HG02571 (cell line): ENCODE measurements at regions not wholly inside any gene's neighbourhood (a gene's known extent, or its start where the extent isn't known, plus 50 kb on each side); places are given as distances from the start of the nearest gene placed in this dataset.

Experiments used
- ATAC-seq: cut with Tn5 transposase; IDR thresholded peaks from one replicate; pipeline ENCODE4 v1.9.1; 2021; ENCODE audit warnings: mild to moderate bottlenecking, moderate library complexity; ENCODE audit not compliant: unreplicated experiment

DNA sequence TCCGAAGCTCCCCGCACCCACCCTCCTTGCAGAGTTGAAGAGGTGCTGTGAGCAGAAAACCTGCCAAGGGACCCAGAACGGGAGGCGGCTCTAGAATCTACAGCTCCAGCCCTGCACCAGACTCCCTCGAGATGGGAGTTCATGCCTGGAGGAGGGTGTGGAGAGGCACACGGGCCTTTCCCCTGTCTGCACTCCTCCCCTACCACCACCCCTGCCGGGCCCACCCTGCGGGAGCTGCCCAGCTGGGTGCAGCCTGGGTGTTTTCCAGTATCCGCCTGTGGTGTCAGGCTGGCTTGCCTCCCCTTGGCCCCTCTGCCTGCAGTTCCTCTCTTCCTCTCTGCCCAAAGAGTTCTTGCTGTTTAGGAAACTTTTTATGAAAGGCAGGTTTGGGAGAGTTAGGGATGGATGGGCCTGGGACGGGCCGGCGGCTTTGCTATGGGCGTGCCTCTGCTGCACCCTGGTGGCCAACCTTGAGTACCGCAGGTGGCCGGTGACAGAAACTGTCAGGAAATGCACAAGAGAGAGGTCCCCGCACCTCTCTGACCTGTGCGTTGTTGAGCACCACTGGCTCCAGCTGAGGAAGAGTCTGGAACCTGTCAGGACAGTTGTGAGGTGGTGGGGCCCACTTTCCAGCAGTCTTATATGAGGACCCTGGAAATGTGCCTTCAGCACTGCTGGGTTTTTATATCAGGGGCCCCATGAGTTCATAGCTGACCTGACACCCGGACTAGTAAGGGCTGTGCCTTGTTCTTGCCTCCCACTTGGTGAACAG is 354.1 kb downstream of the SEC14L1 start:
- ATAC-seq: no peak

DNA sequence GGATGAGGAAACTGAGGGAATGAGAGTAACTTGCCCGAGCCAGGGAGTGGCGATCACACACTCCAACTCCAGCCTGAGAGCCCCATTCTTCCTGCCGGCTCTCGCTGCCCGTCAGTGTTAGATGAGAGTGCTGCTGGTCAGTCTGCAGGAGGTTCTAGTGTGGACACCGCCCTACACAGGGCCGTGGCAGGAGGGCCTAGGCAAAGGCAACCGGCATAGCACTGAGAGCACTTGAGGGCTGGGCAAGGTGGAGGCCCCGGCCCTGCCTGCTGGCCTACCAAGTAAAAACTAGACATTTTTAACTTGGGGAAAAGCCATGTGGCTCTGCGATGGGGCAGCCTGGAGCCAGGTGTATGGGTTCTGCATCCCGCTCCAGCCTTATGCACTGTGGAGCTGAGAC is 354.8 kb downstream of the SEC14L1 start:
- no peak for ATAC-seq

DNA sequence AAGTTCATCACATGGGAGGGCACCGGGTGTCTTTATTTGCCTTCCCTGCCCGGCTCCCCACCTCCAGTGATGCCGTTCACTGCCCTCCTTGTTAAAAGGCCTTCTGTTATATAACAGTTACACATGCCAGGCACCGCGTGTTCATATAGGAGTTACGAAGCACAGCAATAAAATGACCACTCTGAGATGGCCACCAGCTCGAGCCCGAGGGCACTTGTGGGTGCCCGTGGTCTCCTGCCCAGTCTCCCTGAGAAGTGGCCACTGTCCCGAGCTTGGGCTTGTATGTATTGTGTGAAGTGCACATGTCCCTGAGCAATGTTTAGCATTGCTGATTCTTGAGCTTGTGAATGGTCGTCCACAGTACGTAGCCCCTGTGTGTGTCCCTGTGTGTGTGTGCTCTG is 355.6 kb downstream of the SEC14L1 start:
- ATAC-seq: no peak

DNA sequence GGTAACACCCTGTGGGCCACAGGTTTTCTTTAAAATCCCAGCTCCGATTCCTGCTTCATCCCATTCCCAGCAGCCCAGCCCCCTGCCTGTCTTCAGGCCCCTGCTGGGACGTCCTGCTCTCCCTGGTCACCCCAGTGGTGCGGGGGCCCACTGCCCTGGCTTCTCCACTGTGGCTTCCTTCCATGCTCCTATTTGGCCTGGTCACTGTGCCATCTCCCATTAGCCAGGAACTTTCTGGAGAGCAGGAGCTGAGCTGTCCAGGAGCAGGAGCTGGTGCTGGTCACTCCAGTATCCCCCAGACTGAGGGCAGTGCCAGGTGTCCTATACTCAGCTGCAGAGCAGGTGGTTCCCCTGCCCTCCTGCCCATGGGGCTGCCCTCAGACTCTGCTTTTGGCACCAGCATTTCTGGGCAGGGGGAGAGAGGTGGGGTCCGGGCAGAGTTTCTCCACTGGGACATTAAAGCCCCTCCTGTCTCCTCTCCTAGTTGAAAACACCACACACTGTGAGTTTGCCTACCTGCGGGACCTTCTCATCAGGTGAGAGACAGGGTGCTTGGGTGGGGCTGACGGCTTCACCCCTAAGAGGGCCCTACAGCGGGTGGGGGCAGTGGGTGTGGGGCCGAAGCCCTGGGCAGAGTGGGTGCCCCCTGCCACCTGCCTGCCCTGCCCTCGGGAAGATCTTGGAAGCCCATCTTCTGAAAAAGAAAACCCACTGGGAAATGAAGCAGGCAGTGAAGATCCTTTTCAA is 356.2 kb downstream of the SEC14L1 start:
- no peak for ATAC-seq

DNA sequence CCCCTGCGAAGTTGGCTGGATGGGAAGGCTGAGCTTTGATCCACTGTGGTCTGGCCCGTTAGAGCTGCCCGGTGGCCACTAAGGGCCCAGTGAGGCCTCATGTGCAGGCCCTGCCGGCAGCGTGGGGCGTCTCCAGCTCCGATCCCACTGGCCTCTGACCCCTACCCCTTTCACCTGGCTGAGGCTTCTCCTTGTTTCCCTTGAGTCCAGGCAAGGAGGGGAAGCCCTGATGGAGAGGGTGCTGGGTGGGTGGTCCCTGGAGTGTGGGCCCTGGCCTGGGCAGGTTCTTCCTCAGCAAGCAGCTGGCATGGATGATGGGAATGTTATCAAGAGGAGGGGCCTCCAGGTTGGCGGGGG is 356.8 kb downstream of the SEC14L1 start:
- no peak for ATAC-seq

DNA sequence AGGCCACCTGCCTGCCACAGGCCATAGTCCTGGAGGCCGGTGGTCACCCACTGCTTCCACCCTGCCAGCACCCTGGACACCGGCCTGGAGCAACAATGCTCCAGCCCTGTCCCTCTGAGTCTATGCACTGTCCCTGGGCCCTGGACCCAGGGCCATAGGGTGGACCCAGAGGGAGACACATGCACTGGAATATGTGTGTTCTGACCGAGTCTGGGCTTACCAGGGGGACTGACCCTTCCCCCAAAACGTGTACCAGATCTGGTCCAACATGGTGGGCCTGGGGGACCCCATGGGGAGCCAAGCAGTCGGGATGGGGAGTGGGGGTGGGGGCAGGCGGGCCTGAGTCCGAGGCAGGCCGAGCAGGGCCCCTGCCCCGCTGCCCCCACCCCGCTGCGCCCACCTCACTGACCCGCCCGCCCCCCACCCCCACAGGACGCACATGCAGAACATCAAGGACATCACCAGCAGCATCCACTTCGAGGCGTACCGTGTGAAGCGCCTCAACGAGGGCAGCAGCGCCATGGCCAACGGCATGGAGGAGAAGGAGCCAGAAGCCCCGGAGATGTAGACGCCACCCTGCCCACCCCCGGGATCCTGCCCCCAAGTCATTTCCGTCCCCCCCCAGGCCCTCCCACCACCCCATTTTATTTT is 357.4 kb downstream of the SEC14L1 start:
- no peak for ATAC-seq

DNA sequence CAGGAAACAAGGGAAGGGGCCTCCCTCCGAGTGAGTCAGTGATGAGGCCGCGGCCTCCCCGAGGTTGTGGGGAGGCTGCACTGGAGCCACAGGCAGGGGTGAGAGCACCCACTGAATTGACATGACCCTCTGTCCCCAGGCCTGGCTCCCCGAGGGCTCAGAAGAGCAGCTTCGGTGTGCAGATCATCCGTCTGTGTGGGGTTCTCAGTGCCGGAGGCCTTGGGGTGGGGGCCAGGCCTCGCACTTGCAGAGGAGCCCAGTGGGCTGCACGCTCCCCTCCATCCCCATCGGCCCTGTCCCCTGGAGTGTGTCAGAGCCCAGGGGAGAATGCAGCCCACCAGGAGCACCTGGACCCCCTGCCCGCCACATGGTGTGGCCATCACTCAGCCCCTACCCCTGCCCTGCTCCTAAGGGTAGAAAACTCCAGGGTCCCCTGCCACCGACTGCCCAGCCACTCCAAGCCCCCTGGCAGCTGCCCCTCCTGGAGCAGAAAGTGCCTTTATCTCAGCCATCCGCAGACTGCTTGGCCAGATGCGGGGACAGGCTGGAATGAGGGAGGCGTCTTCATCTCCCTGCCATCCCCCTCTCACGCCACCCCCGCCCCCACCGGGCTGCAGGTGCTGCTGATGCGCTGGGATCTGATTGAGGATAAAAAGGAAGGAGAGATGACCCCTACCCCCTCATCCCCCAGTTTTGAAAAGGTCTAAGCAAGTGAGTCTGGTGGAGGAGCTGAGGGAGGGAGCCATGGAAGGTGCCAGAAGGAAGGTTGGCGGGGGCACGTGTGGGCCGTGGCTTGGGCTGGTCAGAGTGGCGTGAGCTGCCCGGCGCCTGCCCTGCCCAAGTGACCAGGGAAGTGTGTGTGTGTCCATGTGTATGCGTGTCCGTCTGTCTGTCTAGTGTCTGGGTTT is 358.3 kb downstream of the SEC14L1 start:
- ATAC-seq: no peak

DNA sequence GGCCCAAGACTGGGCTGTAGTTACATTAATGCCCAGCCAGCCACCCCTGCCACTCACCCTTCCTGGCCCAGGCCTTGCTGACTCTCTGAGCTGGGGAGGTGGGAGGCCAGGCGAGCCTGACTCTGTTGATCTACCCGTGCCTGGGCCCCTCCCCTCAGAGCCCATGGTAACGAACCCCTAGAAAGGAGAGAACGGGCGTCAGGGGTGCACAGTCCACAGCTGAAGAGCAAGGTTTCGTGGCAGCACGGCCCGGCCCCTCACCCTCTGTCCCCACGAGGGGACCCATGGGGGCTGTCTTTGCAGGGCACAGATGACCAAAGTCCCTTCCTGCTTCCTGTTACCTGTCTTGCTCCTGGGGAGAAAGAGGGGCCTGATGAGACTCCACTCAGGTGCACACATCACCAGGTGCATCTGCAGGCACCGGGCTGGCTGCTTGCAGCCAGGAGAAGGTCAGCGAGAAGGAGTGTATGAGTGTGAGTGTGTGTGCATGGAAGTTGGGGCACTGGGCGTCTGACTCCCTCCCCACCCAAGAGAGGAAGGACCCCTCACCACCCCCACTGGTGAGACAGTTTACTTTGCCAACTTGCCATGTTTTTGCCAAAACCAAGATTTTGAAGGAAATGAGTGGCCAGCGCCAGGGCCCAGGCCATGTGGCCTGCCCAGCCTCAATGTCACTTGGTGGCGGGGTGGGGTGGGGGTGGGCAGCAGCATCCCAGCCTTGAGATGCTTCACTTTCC is 359.1 kb downstream of the SEC14L1 start:
- ATAC-seq: no peak

DNA sequence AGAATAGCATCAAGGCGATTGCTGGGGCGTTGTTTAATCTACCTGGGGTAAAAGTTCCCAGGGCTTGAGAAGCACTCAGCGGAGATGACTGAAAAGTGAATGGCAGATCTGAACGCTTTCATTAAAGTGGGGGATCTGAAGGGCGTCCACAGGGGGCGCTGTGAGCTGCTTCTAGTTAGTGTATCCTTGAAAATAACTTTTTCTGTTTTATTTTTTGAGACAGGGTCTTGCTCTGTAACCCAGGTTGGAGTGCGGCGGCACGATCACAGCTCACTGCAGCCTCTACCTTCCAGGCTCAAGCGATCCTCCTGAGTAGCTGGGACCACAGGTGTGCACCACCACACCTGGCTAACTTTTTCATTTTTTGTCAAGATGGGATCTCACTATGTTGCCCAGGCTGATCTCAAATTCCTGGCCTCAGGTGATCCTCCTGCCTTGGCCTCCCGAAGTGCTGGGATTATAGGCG is 360.4 kb downstream of the SEC14L1 start:
- ATAC-seq: no peak

DNA sequence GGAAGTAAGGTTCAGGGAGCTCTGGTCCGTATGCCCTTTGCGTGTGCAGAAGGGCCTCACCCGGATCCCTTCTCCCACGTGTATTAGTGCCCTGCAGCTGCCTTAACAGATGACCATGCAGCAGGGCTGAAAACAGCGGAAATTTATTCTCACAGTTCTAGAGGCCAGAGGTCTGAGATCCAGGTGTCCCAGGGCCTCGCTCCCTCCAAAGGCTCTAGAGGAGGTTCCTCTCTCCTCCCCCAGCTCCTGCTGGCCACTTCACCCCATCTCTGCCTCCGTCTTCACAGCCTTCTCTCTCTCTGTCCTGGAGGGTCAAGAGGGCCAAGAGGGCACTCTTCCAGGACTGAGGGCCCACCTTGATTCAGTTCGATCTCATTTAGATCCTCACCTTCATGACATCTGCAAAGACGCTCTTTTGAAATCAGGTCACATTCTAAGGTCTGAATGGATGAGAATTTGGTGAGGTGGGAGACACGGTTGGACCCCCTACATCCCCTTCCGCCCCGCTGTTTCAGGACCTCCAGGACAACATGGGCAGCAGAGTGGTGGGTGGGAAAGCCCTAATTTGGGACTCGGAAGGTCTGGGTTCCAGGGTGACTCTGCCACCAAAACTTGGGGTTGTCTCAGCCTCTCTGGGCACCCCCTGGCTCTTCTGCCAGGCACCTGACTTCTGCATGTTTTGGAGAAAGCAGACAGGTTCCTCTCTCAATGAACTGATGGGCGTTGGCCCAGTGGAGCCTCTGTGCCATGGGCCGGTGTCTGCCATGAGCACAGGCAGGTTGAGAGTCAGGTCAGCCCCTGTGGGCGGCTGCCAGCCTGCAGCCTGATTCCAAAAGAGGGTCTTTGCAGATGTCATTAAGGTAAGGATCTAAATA is 361.2 kb downstream of the SEC14L1 start:
- ATAC-seq: no peak

DNA sequence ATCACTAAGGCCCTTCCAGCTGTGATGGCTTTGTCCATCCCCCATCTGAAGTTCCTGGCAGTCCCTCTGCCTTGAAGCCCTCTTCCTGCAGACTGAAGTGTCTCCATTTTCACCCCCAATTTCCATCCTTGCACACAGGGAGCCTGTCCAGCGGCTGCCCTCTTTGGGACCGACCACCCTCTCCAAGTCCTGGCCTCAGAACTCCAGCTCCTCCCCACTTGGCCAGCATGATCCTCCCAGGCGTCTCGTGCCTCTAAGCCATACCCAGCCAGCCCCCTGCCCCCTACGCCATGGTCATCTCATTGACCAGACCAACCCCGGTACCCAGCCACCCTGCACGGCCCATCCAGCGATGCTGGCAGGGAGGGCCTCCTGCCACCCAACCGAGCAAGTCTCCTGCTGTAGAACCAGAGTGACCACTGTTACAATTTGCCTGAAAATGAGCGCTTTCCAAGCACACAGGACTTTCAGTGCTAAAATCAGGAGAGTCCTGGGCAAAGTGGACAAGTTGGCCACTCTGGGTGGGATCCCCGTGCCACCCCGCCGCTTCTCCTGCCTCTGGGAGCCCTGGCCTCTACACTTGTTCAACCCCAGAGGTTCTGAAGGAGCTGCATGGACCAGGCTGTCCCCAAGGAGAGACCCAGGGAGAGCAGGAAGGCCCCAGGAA is 362.0 kb downstream of the SEC14L1 start:
- no peak for ATAC-seq

DNA sequence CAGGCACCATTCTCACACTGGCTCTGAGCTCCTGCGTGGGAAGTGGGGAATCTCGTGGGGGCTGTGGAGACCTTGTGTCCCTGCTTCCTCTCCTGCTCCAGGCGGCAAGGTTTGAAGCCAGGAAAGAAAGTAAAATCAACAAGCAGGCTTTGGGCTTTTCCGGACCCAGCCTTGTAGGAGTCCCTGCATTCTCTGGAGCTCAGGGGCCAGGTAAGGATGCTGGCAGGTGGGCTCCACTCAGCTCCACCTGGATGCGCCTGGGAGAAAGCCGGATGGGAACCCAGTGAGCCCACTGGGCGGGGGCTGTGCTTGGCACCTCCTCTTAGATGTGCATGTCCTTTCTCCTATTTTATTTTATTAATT is 362.5 kb downstream of the SEC14L1 start:
- no peak for ATAC-seq

DNA sequence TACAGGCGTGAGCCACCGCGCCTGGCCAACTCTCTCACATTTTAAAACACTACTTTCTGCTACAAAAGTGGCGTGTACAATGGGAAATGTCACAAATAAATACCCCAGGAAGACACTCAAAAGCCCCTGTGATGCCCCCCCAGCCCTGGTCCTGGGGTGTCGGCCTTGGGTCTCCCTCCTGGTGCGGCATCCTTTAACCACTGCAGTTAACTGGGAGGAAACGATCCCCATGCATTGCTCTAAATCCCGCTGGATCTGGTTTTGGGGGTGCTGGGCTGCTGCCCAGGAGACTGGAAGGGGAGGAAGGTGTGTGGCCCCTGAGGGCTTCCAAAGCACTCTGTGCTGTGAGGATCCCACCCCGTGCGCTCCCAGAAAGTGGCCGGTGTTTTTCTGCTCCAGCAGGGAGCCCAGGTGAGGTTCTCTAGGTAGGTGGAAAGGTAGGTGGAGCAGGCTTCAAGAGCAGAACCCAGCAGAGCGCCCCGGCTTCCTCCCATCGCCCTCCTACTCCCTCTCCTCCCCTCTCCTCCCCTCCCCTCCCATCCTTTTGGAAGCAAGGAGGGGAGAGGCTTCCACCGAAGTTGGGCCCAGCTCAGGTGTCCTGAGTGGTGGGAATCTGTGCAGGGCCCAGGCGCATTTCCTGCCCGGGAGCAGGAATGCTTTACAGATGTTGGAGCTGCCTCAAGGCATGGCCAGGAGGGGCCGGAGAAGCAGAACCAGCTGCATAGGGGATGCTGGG is 363.3 kb downstream of the SEC14L1 start:
- ATAC-seq: no peak

DNA sequence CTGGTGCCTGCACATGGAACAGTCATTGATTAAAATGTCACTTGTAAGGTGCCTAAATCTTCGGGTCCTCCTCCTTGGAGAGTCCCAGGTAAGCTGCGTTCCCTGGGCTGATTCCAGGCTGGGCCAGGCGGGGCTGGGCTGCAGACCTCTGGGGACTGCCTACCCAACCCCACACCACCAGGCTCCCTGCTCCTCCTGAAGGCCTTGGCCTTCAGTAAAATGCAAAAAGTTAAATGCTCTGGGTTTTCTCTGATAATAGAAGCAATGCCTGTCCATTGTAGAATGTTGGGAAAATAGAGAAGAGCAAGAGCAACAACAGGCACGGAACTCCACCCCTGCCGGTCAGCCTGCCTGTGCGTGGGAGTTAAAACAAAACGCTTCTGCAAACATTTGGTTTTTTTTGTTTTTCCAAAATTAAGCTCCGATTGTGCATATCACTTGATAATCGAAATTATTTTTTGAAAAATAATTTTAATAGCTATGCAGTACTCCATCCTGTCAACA is 363.9 kb downstream of the SEC14L1 start:
- no peak for ATAC-seq

DNA sequence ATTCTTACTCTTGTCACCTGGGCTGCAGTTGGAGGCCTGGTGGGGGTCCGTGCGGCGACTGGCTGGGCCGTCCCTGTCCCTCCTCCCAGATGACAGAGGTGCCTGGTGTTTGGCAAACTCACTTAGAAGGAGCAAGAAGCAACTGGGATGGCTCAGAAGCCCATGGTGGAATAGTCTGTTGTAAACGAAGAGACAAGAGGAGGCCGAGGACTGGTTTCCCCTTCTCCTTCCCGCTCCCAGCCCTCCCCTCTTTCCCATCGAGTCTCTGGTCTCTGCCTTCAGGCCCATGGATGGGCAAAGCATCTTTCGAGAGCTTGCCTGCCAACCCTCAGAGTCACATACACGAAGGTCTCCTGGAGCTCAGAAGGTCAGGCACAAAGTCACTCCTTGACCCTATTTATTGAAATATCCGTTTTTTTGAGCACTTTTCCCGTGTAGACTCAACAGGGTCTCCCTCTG is 364.4 kb downstream of the SEC14L1 start:
- ATAC-seq: no peak

DNA sequence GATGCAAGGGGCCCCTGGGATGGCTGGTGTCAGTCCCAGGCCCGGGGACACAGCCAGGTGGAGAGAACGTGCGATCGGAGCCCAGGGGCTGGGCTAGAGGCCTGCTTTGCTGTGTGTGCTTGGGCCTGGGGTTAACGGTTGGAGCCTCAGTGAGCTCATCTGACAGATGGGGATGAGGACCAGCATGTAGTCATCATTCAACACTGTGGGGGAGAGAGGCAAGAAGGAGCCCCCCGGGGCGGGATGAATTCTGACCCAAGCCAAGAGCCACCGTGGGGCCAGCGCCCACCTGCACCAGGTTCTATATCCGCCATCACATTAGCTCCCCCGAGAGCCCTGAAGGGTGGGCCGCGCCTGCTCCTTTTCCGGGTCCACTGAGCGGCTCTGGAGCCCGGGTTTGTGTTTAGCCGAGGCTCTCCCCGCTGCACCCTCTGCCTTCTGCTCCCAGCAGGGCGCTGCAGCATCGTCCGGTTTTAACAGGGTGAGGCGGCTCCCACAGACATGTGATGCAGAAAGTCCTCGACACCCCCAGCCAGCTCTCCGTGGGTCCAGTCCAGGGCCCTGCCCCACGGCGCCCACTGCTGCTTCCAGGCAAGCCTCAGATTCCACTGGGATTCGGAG is 365.7 kb downstream of the SEC14L1 start:
- no peak for ATAC-seq

DNA sequence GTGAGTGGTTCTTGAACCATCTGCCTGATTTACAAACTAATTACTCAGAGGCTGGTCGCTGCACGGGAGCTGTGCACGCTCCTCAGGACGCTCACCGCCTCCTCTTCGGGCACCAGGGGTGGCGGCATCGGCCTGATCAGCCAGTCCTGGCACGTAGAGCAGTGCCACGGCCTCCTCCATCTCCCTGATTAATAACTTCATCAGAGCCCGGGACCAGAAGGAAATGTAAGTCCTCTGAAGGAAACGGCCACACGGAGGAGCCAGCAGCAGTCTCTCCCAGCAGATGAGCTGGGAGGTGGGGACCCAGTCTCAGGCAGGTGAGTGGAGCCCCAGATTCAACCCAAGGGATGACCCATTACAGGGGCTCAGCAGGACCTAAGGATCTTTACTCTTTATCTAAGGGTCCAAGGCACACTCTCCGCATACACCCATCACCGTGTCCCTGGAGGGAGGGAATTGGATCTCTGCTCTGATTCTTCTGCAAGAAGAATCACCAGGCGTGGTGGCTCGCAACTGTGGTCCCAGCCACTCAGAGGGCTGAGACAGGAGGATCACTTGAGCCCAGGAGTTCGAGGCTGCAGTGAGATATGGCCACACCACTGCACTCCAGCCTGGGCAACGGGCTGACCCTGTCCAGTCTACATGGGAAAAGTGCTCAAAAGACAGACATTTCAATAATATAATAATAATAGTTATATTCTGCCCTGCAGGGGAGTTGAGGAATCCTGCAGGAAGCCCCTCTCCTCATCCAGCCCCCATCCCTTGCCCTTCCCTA is 366.5 kb downstream of the SEC14L1 start:
- ATAC-seq: no peak
